Panc1 (cell line): ENCODE measurements at regions not wholly inside any gene's neighbourhood (a gene's known extent, or its start where the extent isn't known, plus 50 kb on each side); places are given as distances from the start of the nearest gene placed in this dataset.

ENCODE experiments used
- ATAC-seq: fragments of 200-7000 bp; cut with Tn5 transposase; 2 replicates; pipeline ENCODE4 v1.9.1; 2020; ENCODE audit warnings: mild to moderate bottlenecking, moderate library complexity
- BruUV-seq: library from RNA; stranded (reverse); fragments of 400-500 nt; replicated peaks from 2 replicates; lab custom pipeline; 2021; lab: Mats Ljungman, UMichigan
- CTCF ChIA-PET: fragments of 300-600 bp; sonication (Branson Sonifier 250); formaldehyde crosslinking; loops from one replicate; lab custom pipeline; 2022; ENCODE audit warnings: antibody characterized with exemption; lab: Charles Lee
- POLR2A ChIA-PET: fragments of 300-600 bp; sonication (Branson Sonifier 250); formaldehyde crosslinking; loops from one replicate; lab custom pipeline; 2022; ENCODE audit warnings: antibody characterized with exemption; lab: Charles Lee
- DNase-seq: peaks from one replicate; pipeline ENCODE4 v3.0.0-alpha.2; 2010; ENCODE audit warnings: low read depth, low spot score
- H3K27ac ChIP-seq: 2 replicates; pipeline ENCODE4 v1.5.1; 2011; ENCODE audit warnings: mild to moderate bottlenecking, low read length, inconsistent platforms
- H3K27me3 ChIP-seq: fragments of 200-500 bp; sonication (Bioruptor generic); 2 replicates; pipeline ENCODE4 v1.6.0; 2014; ENCODE audit warnings: low read length, inconsistent platforms; ENCODE audit not compliant: control insufficient read depth, insufficient read depth
- H3K36me3 ChIP-seq: fragments of 200-500 bp; sonication (Bioruptor generic); 2 replicates; pipeline ENCODE4 v1.5.1; 2014; ENCODE audit warnings: inconsistent platforms, mild to moderate bottlenecking, low read length, moderate library complexity; ENCODE audit not compliant: control insufficient read depth, insufficient read depth
- H3K4me1 ChIP-seq: 2 replicates; pipeline ENCODE4 v1.5.1; 2011; ENCODE audit warnings: inconsistent platforms, mild to moderate bottlenecking, low read length, moderate library complexity; ENCODE audit not compliant: control insufficient read depth, insufficient read depth
- H3K4me3 ChIP-seq, 2 experiments: 2 replicates each; pipeline ENCODE4 v1.5.1; 2011 to 2012; ENCODE audit warnings: low read depth in 2 of 2, low read length in 2 of 2, mild to moderate bottlenecking in 2 of 2, inconsistent platforms in 1 of 2, moderate library complexity in 1 of 2
- H3K9me3 ChIP-seq: fragments of 200-500 bp; sonication (Bioruptor generic); 2 replicates; pipeline ENCODE4 v1.5.1; 2014; ENCODE audit warnings: low read depth, mild to moderate bottlenecking, inconsistent platforms, low read length, moderate library complexity; ENCODE audit not compliant: control insufficient read depth, insufficient read depth
- CTCF ChIP-seq: fragments of 450-650 bp; IDR thresholded peaks from 2 replicates; pipeline ENCODE4 v1.5.1; 2017; ENCODE audit warnings: mild to moderate bottlenecking
- POLR2AphosphoS5 ChIP-seq: IDR thresholded peaks from 2 replicates; pipeline ENCODE4 v1.6.1; 2012; ENCODE audit warnings: mild to moderate bottlenecking, low read depth, low read length, moderate library complexity
- REST ChIP-seq, 2 experiments: IDR thresholded peaks; 2 replicates each; pipeline ENCODE4 v1.6.1; 2011 to 2012; ENCODE audit warnings: low read depth in 2 of 2, control low read depth in 1 of 2, low read length in 1 of 2, mild to moderate bottlenecking in 1 of 2, moderate library complexity in 1 of 2; ENCODE audit not compliant: insufficient read depth in 1 of 2
- SIN3A ChIP-seq: IDR thresholded peaks from 2 replicates; pipeline ENCODE4 v1.6.1; 2012; ENCODE audit warnings: low read depth, mild to moderate bottlenecking, low read length, moderate library complexity, borderline replicate concordance; ENCODE audit not compliant: insufficient read depth
- TCF7L2 ChIP-seq: IDR thresholded peaks from 2 replicates; pipeline ENCODE4 v1.6.1; 2011; ENCODE audit warnings: mild to moderate bottlenecking, low read depth, low read length, inconsistent platforms
- in situ Hi-C: cut with HindIII; loops from 2 replicates; pipeline ENCODE4 v1.10.0; 2016; ENCODE audit warnings: low sequenced_read_pairs, low pct_unique_long_range_greater_than_20kb
- intact Hi-C: fragments of 100-400 bp; cut with micrococcal nuclease; formaldehyde crosslinking; loops from one replicate; pipeline ENCODE4 v1.10.0; 2022; ENCODE audit not compliant: unreplicated experiment

DNA sequence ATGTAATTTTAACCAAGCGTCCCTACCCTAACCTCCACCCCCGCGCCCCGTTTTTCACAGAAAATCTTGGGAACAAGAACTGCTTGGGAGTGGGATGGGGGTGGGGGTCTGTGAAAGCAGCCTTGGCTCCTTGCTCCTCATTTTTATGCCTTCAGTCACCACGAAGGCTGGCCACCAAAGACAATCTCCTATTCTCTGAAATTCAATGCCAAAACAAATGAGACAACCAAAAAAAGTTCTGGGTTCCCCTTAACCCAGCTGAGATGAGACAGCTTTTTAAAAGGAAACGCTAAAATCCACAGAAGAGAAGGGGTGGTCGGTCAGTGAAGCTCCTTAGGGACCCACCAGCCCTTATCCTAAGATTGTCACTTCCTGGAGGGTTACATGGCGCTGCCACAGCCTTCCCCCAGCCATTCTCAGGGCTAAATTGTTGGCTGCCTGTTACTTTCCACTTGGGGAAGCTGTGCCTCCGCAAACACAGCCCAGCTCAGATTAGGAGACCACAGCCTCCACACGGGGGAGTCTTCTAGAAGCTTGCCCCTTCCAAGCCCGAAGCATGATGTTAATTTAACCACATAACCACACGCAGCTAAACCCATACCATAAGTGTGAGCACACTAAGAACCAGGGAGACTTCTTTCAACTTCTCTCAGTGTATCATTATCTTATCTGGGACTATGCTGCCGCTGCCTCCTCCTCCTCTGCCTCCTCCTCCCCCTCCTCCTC, 136.3 kb downstream of the FOXD1 start:
- H3K27me3 ChIP-seq = no peaks in the 10 kb centered on the region
- no peak for DNase-seq
- no peak for TF ChIP-seq TCF7L2
- no peak for TF ChIP-seq SIN3A
- peak; percentile 19 for TF ChIP-seq CTCF
- no peak for TF ChIP-seq POLR2AphosphoS5
- TF ChIP-seq REST (IDR thresholded peaks at IDR 0.05; ENCODE audit: insufficient read depth in 1 of 2, low read depth in 2 of 2, low read length in 1 of 2) = no peak
- intact Hi-C loops = no loop called here
- H3K4me3 ChIP-seq = no peak overlapping the region
- peaks cover 17% of the 10 kb centered on the region for H3K4me1 ChIP-seq
- in situ Hi-C loops = no loop called here
- H3K27ac ChIP-seq = peak overlapping the region; percentile 31
- H3K9me3 ChIP-seq = no peaks in the 10 kb centered on the region
- no peaks in the 10 kb centered on the region for H3K36me3 ChIP-seq
- BruUV-seq = no TSS peak
- POLR2A ChIA-PET = no interaction called here
- peak; percentile 57 for ATAC-seq
- CTCF ChIA-PET = interaction anchor here (0.6 kb wide), 1 partner anchor 381 kb away, joined by 3 read pairs; no protein-coding TSS in a partner anchor

DNA sequence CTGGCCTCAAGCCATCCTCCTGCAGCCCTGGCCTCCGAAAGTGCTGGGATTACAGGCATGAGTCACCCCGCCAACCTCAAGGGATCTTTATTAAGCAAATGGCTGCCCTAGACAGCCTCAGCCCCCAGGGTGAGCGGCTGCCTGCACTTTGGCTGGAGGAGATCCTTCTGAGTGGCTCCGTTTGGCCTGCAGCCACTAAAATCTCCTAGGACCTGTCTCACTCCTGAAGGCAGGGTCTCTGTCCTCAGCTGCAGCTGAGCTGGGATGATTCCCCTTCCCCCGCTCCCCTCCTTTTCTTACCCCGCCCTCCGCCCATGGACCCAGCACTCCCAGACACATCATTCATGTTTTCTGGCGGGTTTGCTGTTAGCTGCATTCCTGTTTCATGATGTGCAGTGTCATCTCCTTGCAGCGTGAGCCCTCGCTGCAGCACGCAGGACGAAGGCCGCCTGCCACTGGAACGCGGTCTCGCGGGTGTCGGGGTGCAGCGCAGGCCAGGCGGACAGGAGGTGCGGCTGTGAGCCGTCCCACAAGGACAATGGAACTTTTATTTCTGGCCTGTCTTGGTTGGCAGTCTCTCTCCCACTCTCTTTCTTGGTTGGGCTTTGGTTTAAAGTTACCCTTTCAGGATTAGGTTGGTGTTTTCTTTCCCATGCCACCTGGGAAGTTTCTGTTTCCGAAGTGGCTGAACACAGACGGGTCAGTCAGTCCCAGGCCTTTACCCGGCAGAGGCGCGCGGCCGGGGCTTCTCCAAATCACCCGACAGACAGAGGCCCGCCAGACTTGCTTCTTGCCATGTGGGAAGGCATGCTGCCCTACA, 137.1 kb downstream of the FOXD1 start:
- intact Hi-C loops (no loop called here), in situ Hi-C loops (no loop called here)
- Histone ChIP-seq H3K27me3 (no peaks in the 10 kb centered on the region), H3K9me3 (no peaks in the 10 kb centered on the region), H3K4me1 (peaks cover 17% of the 10 kb centered on the region), H3K36me3 (no peaks in the 10 kb centered on the region), H3K27ac (peak overlapping the region; percentile 44; the same call in 1 of the 2 replicates), H3K4me3 (no peak overlapping the region)
- DNase-seq (no peak), ATAC-seq (peak; percentile 66)
- no TSS peak for BruUV-seq
- POLR2A ChIA-PET = interaction anchor here (0.6 kb wide), 2 partner anchors 15 to 65 kb away, joined by 3 read pairs; no protein-coding TSS in a partner anchor
- CTCF ChIA-PET = interaction anchor here (0.6 kb wide), 1 partner anchor 381 kb away, joined by 3 read pairs; no protein-coding TSS in a partner anchor
- no peak for TF ChIP-seq POLR2AphosphoS5
